CD4-positive, alpha-beta T cell (primary cell): ENCODE measurements at regions not wholly inside any gene's neighbourhood (a gene's known extent, or its start where the extent isn't known, plus 50 kb on each side); places are given as distances from the start of the nearest gene placed in this dataset.

Experiments used
- ATAC-seq: fragments of 200-7000 bp; cut with Tn5 transposase; one replicate; pipeline ENCODE4 v1.10.0; 2022; ENCODE audit warnings: mild to moderate bottlenecking; ENCODE audit not compliant: poor library complexity
- CTCF ChIA-PET: fragments of 350-600 bp; sonication (Branson Sonifier 250); formaldehyde crosslinking; loops from one replicate; lab custom pipeline; 2021; ENCODE audit warnings: antibody characterized with exemption, inconsistent platforms; lab: Charles Lee
- POLR2A ChIA-PET: fragments of 350-600 bp; sonication (Branson Sonifier 250); formaldehyde crosslinking; loops from one replicate; lab custom pipeline; 2021; ENCODE audit warnings: antibody characterized with exemption, inconsistent platforms; lab: Charles Lee
- DNase-seq, 14 experiments: peaks; one replicate each; pipeline ENCODE4 v3.0.0-alpha.2; 2013 to 2020; ENCODE audit warnings: mixed read lengths in 2 of 14
- H3K27ac ChIP-seq, 2 donors: one replicate each; pipeline versions ENCODE4 v1.5.1 to v1.7.0; 2013; ENCODE audit warnings: low read length in 2 of 2, low read depth in 1 of 2, mild to moderate bottlenecking in 1 of 2
- H3K27me3 ChIP-seq, 2 experiments: 1 replicate in 1 of 2; 2 replicates in 1 of 2; pipeline versions ENCODE4 v1.6.1 to v1.7.0; 2013; ENCODE audit warnings: low read length in 2 of 2, control low read depth in 1 of 2, mild to moderate bottlenecking in 1 of 2, moderate library complexity in 1 of 2; ENCODE audit not compliant: insufficient read depth in 2 of 2, control insufficient read depth in 1 of 2
- H3K36me3 ChIP-seq: one replicate; pipeline ENCODE4 v1.6.1; 2013; ENCODE audit warnings: low read length, control low read depth; ENCODE audit not compliant: insufficient read depth
- H3K4me1 ChIP-seq: one replicate; pipeline ENCODE4 v1.6.1; 2013; ENCODE audit warnings: low read length, control low read depth; ENCODE audit not compliant: insufficient read depth
- H3K4me3 ChIP-seq: one replicate; pipeline ENCODE4 v1.5.1; 2013; ENCODE audit warnings: mild to moderate bottlenecking, low read length, moderate library complexity
- H3K9me3 ChIP-seq, 2 experiments: 1 replicate in 1 of 2; 2 replicates in 1 of 2; pipeline versions ENCODE4 v1.6.1 to v1.7.0; 2013; ENCODE audit warnings: low read length in 2 of 2, mild to moderate bottlenecking in 2 of 2, control low read depth in 1 of 2, moderate library complexity in 1 of 2; ENCODE audit not compliant: control insufficient read depth in 1 of 2, insufficient read depth in 1 of 2
- H3K27ac Mint-ChIP-seq: one replicate; pipeline ENCODE4 v1.8.0; 2020; ENCODE audit warnings: mixed read lengths
- H3K27me3 Mint-ChIP-seq: one replicate; pipeline ENCODE4 v1.8.0; 2021; ENCODE audit warnings: mixed read lengths
- H3K36me3 Mint-ChIP-seq: one replicate; pipeline ENCODE4 v1.8.0; 2021; ENCODE audit warnings: low read depth, mixed read lengths
- H3K4me1 Mint-ChIP-seq: one replicate; pipeline ENCODE4 v1.8.0; 2021; ENCODE audit warnings: low read depth, mixed read lengths
- H3K4me3 Mint-ChIP-seq: one replicate; pipeline ENCODE4 v1.8.0; 2020; ENCODE audit warnings: mild to moderate bottlenecking, mixed read lengths
- H3K9me3 Mint-ChIP-seq: one replicate; pipeline ENCODE4 v1.8.0; 2020; ENCODE audit warnings: mixed read lengths
- intact Hi-C, 2 experiments: fragments of 100-400 bp; cut with DNase I in 1 of 2; cut with micrococcal nuclease in 1 of 2; formaldehyde crosslinking; loops; one replicate each; pipeline versions ENCODE4 v1.15.1 to v1.9.0; 2023 to 2025; cut with DNase I, micrococcal nuclease
- TF ChIP-seq, protein P1 (sequence below): fragments of 200-600 bp; IDR thresholded peaks from one replicate; pipeline ENCODE4 v1.8.0; 2022; ENCODE audit warnings: antibody characterized with exemption, mild to moderate bottlenecking

DNA sequence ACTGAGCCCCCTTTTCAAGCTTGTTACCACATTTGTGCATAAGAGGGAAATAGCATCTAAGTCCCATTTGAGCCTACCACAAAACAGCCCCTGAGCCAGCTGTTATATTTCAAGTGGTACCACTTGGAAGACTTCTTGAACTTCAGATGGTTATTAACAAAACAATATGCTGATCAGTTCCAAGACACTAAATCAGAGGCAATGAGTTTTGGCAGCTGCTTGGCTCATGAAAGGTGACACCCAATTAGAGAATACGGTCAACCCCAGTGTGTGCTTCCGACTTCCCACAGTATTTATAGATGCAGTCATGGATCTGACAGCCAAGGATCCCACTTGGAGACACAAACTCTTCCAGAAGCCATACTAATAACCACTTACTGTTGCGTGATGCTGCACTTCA, 469.6 kb upstream of the PPP2R3A start:
- no peak for ATAC-seq
- no peaks in the 10 kb centered on the region for H3K36me3 Mint-ChIP-seq
- ChIA-PET POLR2A (no interaction called here), CTCF (no interaction called here)
- intact Hi-C loops, result no loop called here
- H3K9me3 ChIP-seq, result no peaks in the 10 kb centered on the region
- no peaks in the 10 kb centered on the region for H3K4me1 ChIP-seq
- H3K27ac Mint-ChIP-seq, result no peak overlapping the region
- H3K4me3 ChIP-seq, result no peak overlapping the region
- no peak overlapping the region for H3K27ac ChIP-seq
- TF ChIP-seq, protein P1, sequence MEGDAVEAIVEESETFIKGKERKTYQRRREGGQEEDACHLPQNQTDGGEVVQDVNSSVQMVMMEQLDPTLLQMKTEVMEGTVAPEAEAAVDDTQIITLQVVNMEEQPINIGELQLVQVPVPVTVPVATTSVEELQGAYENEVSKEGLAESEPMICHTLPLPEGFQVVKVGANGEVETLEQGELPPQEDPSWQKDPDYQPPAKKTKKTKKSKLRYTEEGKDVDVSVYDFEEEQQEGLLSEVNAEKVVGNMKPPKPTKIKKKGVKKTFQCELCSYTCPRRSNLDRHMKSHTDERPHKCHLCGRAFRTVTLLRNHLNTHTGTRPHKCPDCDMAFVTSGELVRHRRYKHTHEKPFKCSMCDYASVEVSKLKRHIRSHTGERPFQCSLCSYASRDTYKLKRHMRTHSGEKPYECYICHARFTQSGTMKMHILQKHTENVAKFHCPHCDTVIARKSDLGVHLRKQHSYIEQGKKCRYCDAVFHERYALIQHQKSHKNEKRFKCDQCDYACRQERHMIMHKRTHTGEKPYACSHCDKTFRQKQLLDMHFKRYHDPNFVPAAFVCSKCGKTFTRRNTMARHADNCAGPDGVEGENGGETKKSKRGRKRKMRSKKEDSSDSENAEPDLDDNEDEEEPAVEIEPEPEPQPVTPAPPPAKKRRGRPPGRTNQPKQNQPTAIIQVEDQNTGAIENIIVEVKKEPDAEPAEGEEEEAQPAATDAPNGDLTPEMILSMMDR, result no peak
- H3K9me3 Mint-ChIP-seq, result no peaks in the 10 kb centered on the region
- H3K27me3 ChIP-seq, result no peaks in the 10 kb centered on the region
- no peak for DNase-seq
- H3K4me3 Mint-ChIP-seq, result no peak overlapping the region
- no peaks in the 10 kb centered on the region for H3K27me3 Mint-ChIP-seq
- no peaks in the 10 kb centered on the region for H3K4me1 Mint-ChIP-seq
- no peaks in the 10 kb centered on the region for H3K36me3 ChIP-seq

DNA sequence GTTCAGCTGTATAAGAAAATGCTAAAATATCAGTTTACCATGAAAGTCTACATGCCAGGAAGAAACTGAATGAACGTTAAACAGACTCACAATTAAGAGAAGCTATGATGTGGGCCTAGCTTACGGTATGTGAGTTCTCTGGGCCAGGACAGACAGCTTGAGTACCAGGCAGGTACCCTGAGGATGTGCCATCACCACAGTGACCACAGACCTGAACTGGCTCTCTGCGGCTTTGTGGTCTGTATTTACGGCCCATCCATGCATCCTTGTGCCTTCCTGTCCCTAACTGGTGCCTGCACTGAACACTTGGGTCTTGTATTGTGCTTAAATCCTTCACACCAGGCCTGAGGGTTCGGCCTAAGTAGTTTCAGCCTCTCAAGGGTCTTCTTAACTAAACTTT, 467.5 kb upstream of the PPP2R3A start:
- DNase-seq (no peak), ATAC-seq (no peak)
- Histone ChIP-seq H3K4me3 (no peak overlapping the region), H3K36me3 (no peaks in the 10 kb centered on the region), H3K9me3 (peaks cover 0 to 4% of the 10 kb centered on the region in 2 experiments), H3K27ac (no peak overlapping the region), H3K27me3 (no peaks in the 10 kb centered on the region), H3K4me1 (no peaks in the 10 kb centered on the region)
- Mint-ChIP-seq H3K4me3 (no peak overlapping the region), H3K27me3 (peaks cover 2% of the 10 kb centered on the region), H3K36me3 (no peaks in the 10 kb centered on the region), H3K9me3 (no peaks in the 10 kb centered on the region), H3K4me1 (no peaks in the 10 kb centered on the region), H3K27ac (no peak overlapping the region)
- intact Hi-C loops, result no loop called here
- ChIA-PET POLR2A (no interaction called here), CTCF (no interaction called here)
- TF ChIP-seq, protein P1, result no peak

DNA sequence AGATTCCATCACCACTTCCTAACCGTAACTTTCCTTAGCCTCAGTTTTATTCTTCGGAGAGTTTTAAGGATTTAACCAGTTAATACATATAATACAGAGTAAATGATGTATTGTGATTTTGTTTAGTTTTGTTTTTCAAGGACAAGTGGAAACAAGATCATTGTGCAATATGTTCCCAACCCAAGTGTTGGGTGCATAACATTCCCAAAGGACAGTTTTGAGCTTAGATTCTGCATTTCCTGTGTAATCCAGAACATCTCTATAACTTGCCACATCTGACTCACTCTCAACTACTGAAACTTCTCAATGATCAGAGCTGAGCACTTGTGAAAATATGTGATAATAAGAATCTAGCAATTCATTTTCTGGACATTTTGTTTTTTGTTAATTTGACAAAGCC, 466.1 kb upstream of the PPP2R3A start:
- Mint-ChIP-seq H3K27me3 (peaks cover 11% of the 10 kb centered on the region), H3K4me1 (no peaks in the 10 kb centered on the region), H3K9me3 (no peaks in the 10 kb centered on the region), H3K4me3 (no peak overlapping the region), H3K36me3 (no peaks in the 10 kb centered on the region), H3K27ac (no peak overlapping the region)
- Histone ChIP-seq H3K36me3 (no peaks in the 10 kb centered on the region), H3K27ac (no peak overlapping the region), H3K4me3 (no peak overlapping the region), H3K27me3 (peaks cover 0 to under 1% of the 10 kb centered on the region in 2 experiments), H3K9me3 (peaks cover 0 to 9% of the 10 kb centered on the region in 2 experiments), H3K4me1 (no peaks in the 10 kb centered on the region)
- intact Hi-C loops, result no loop called here
- CTCF ChIA-PET, result no interaction called here
- TF ChIP-seq, protein P1, result no peak
- POLR2A ChIA-PET, result no interaction called here
- no peak for ATAC-seq
- no peak for DNase-seq
